Esophagus muscularis mucosa (tissue), 4 donors: ENCODE measurements at regions not wholly inside any gene's neighbourhood (a gene's known extent, or its start where the extent isn't known, plus 50 kb on each side); places are given as distances from the start of the nearest gene placed in this dataset.

Experiments used
- DNase-seq: peaks from one replicate; pipeline ENCODE4 v3.0.0-alpha.2; 2017; ENCODE audit errors: extremely low spot score
- H3K27ac ChIP-seq, 4 donors: fragments of 200-600 bp; sonication (generic); replicated peaks in 1 of 4; 1 replicate in 3 of 4; 2 replicates in 1 of 4; pipeline ENCODE4 v1.5.1; 2016 to 2019; ENCODE audit warnings: mild to moderate bottlenecking in 1 of 4
- H3K27me3 ChIP-seq, 4 donors: fragments of 200-600 bp; sonication (generic); one replicate each; pipeline versions ENCODE4 v1.5.1 to v1.6.0; 2016 to 2019
- H3K36me3 ChIP-seq, 4 donors: fragments of 200-600 bp; sonication (generic); one replicate each; pipeline ENCODE4 v1.5.1; 2016 to 2019
- H3K4me1 ChIP-seq, 4 donors: fragments of 200-600 bp; sonication (generic); one replicate each; pipeline ENCODE4 v1.5.1; 2016 to 2019
- H3K4me3 ChIP-seq, 4 donors: fragments of 200-600 bp; sonication (generic); 1 replicate in 2 of 4; 2 replicates in 2 of 4; pipeline ENCODE4 v1.5.1; 2016 to 2019; ENCODE audit warnings: mild to moderate bottlenecking in 4 of 4, moderate library complexity in 1 of 4
- H3K9me3 ChIP-seq, 4 donors: fragments of 200-600 bp; sonication (generic); 1 replicate in 3 of 4; 2 replicates in 1 of 4; pipeline ENCODE4 v1.5.1; 2016 to 2019
- EP300 ChIP-seq: sonication (generic); formaldehyde crosslinking; IDR thresholded peaks from one replicate; pipeline ENCODE4 v1.6.1; 2017; ENCODE audit warnings: antibody characterized with exemption
- POLR2A ChIP-seq: fragments of 450-650 bp; IDR thresholded peaks from one replicate; pipeline ENCODE4 v1.6.1; 2017; ENCODE audit warnings: antibody characterized with exemption, moderate library complexity, mild to moderate bottlenecking, low read depth
- POLR2AphosphoS5 ChIP-seq, 2 donors: sonication (generic); formaldehyde crosslinking; IDR thresholded peaks; one replicate each; pipeline ENCODE4 v1.6.1; 2017; ENCODE audit warnings: antibody characterized with exemption in 2 of 2
- WGBS: methylation state at CpG from one replicate; pipeline ENCODE4 v1.1.5; 2018; 5-methylcytosine and 5-hydroxymethylcytosine counted together
- intact Hi-C: fragments of 100-400 bp; cut with DNase I; formaldehyde crosslinking; loops from one replicate; pipeline ENCODE4 v1.15.1; 2023
- TF ChIP-seq, protein P1 (sequence below), 3 experiments: fragments of 200-600 bp in 2 of 3; fragments of 450-650 bp in 1 of 3; sonication (generic) in 2 of 3; IDR thresholded peaks; one replicate each; pipeline ENCODE4 v1.5.1; 2017 to 2019; ENCODE audit warnings: antibody characterized with exemption in 3 of 3, mild to moderate bottlenecking in 2 of 3, moderate library complexity in 1 of 3

DNA sequence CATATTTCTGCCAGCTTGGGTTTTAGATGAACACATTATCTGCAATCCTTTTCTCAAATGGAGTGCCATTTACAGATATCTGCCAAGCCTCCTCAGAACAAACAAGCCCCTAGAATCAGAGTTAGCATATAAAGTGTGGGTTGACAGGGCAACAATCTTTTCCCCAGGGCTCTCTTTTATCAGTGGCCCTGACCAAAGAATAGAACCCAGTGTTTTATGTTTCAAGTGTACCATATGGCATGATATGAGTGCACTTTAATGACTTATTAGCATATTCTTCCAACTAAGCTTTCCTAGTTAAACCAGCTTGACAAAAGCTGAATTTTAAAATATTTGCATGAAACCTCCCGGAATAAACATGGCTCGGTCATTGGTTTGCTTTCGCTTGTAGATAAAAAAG lies 57.3 kb downstream of the EVX1 start:
- Histone ChIP-seq H3K27ac (no peak overlapping the region), H3K9me3 (no peaks in the 10 kb centered on the region), H3K4me3 (no peak overlapping the region), H3K36me3 (no peaks in the 10 kb centered on the region), H3K4me1 (no peaks in the 10 kb centered on the region), H3K27me3 (peaks cover 0 to 9% (median 0%) of the 10 kb centered on the region in 4 donors)
- WGBS, result 89% methylated on average over 3 of the region's 3 CpGs
- intact Hi-C loops, result no loop called here
- no peak for TF ChIP-seq POLR2A
- no peak for TF ChIP-seq POLR2AphosphoS5 (IDR thresholded peaks at IDR 0.05)
- TF ChIP-seq EP300, result no peak
- TF ChIP-seq, protein P1, sequence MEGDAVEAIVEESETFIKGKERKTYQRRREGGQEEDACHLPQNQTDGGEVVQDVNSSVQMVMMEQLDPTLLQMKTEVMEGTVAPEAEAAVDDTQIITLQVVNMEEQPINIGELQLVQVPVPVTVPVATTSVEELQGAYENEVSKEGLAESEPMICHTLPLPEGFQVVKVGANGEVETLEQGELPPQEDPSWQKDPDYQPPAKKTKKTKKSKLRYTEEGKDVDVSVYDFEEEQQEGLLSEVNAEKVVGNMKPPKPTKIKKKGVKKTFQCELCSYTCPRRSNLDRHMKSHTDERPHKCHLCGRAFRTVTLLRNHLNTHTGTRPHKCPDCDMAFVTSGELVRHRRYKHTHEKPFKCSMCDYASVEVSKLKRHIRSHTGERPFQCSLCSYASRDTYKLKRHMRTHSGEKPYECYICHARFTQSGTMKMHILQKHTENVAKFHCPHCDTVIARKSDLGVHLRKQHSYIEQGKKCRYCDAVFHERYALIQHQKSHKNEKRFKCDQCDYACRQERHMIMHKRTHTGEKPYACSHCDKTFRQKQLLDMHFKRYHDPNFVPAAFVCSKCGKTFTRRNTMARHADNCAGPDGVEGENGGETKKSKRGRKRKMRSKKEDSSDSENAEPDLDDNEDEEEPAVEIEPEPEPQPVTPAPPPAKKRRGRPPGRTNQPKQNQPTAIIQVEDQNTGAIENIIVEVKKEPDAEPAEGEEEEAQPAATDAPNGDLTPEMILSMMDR (IDR thresholded peaks at IDR 0.05), result no peak
- no peak for DNase-seq

DNA sequence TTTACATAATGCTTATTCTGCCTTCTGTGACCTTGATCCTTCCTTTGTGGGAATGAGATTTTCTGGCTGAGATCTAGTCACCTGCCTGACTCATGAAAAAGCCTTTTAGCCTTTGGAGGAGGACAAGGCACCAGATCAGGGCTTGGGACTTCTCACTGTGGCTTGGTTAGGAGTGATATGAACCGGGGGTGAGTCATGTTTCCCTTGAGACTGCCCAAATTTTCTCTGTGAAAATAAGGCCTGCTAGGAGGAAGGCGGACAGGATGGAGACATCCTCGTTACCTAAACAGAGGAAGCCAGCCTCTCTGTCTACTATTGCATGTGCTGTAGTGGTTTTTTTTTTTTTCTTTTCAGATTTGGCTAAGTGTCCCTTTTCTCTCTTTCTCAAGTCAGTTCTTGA lies 57.8 kb downstream of the EVX1 start:
- Histone ChIP-seq H3K4me3 (no peak overlapping the region), H3K27ac (no peak overlapping the region), H3K27me3 (peaks cover 0 to 9% (median 0%) of the 10 kb centered on the region in 4 donors), H3K4me1 (no peaks in the 10 kb centered on the region), H3K9me3 (no peaks in the 10 kb centered on the region), H3K36me3 (no peaks in the 10 kb centered on the region)
- 71% methylated on average over 3 of the region's 3 CpGs for WGBS
- DNase-seq, result no peak
- TF ChIP-seq POLR2A (no peak), EP300 (no peak), POLR2AphosphoS5 (IDR thresholded peaks at IDR 0.05) (no peak)
- TF ChIP-seq, protein P1 (IDR thresholded peaks at IDR 0.05), result no peak
- intact Hi-C loops, result no loop called here

DNA sequence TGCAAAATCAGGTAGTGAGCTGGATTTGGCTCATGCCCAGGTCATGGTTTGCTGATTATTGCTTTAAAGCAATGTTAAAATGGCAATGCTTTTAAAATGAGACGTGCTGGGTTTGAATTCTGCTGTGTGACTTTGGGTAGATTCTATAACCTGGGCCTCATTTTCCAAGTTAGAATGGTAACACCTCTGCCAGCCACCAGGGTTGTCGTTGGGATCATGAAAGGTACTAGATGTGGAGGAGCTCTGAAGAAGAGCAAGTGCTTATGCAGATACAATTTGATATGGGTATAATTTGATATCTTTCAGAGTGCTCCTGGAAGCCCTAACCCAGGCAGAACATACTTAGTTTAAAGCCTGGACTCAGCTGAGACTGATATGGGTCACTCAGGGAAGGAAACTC lies 60.0 kb downstream of the EVX1 start:
- intact Hi-C loops, result no loop called here
- no peaks in the 10 kb centered on the region for H3K36me3 ChIP-seq
- H3K27me3 ChIP-seq, result peaks cover 0 to 6% (median 0%) of the 10 kb centered on the region in 4 donors
- WGBS, result 94% methylated on average over 2 of the region's 2 CpGs
- no peaks in the 10 kb centered on the region for H3K9me3 ChIP-seq
- H3K4me3 ChIP-seq, result no peak overlapping the region
- DNase-seq, result no peak
- H3K27ac ChIP-seq, result no peak overlapping the region
- TF ChIP-seq POLR2AphosphoS5 (IDR thresholded peaks at IDR 0.05) (no peak), POLR2A (no peak), EP300 (no peak)
- TF ChIP-seq, protein P1 (IDR thresholded peaks at IDR 0.05), result no peak
- no peaks in the 10 kb centered on the region for H3K4me1 ChIP-seq

DNA sequence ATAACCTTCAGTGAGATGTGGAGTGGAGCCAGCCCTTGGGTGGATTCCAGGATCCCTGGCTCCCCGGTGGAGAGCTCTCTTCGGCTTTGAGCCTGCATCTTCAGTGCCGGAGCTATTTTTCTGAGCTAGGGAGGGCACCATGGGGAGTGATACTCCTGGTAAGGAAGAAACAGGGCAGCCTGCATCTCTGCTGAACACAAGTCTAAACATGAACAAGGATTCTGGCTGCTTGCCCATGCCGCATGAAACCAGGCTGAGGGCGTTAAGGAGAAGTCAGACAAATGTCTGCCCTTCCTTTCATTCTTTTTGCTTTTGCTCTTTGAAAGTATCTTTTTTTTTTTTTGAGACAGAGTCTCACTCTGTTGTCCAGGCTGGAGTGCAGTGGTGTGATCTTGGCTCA lies 60.4 kb downstream of the EVX1 start:
- DNase-seq, result no peak
- Histone ChIP-seq H3K27ac (no peak overlapping the region), H3K9me3 (no peaks in the 10 kb centered on the region), H3K4me3 (no peak overlapping the region), H3K27me3 (peaks cover 0 to 6% (median 0%) of the 10 kb centered on the region in 4 donors), H3K36me3 (no peaks in the 10 kb centered on the region), H3K4me1 (no peaks in the 10 kb centered on the region)
- 39% methylated on average over 5 of the region's 5 CpGs for WGBS
- TF ChIP-seq, protein P1 (IDR thresholded peaks at IDR 0.05), result no peak
- TF ChIP-seq POLR2A (no peak), EP300 (no peak), POLR2AphosphoS5 (IDR thresholded peaks at IDR 0.05) (no peak)
- intact Hi-C loops, result no loop called here

DNA sequence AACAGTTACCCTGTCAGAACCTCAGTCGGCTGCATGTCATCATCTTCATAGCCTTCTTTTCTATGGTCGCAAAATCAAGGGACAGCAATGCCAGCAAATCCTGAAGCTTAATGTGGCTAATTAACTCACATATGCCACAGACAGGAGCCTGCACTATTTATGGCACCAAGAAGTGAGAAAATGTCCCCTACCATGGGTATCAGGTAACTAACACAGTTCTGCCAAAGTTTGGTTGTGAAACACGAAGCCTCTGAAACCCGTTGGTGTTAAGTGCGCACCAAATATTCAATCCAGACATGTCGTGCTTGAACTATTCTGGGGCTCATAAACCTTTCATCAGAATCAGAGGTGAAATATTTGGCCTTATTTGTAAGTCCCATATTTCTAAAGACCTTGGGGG lies 63.3 kb downstream of the EVX1 start:
- no peak for TF ChIP-seq POLR2A
- TF ChIP-seq EP300, result no peak
- TF ChIP-seq, protein P1 (IDR thresholded peaks at IDR 0.05), result no peak
- no peak for TF ChIP-seq POLR2AphosphoS5 (IDR thresholded peaks at IDR 0.05)
- 90% methylated on average over 6 of the region's 6 CpGs for WGBS
- intact Hi-C loops, result no loop called here
- no peaks in the 10 kb centered on the region for H3K9me3 ChIP-seq
- no peaks in the 10 kb centered on the region for H3K36me3 ChIP-seq
- no peak overlapping the region for H3K4me3 ChIP-seq
- no peak overlapping the region for H3K27ac ChIP-seq
- DNase-seq, result no peak
- no peaks in the 10 kb centered on the region for H3K27me3 ChIP-seq
- H3K4me1 ChIP-seq, result no peaks in the 10 kb centered on the region
